ENCODE measurements at regions not wholly inside any gene's neighbourhood (a gene's known extent, or its start where the extent isn't known, plus 50 kb on each side); places are given as distances from the start of the nearest gene placed in this dataset.

DNA sequence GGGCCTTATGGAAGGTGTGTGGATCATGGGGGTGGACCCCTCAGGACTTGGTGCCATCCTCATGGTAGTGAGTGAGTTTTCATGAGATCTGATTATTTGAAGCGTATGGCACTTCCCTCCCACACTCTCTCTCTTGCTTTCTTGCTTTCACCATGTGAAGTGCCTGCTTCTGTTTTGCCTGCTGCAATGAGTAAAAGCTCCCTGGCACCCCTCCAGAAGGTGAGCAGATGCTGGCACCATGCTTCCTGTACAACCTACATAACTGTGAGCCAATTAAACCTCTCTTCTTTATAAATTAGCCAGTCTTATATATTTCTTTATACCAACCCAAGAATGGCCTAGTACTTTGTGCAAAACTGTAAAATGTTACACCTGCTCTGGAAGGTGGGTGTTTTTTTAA lies 396.8 kb upstream of the HS3ST5 start:
- H3K27ac ChIP-seq (ENCODE audit: insufficient read depth, low read depth, low read length), result no peak overlapping the region
- H3K9me1 ChIP-seq (replicated peaks; ENCODE audit: control insufficient read depth, extremely low read depth, insufficient read depth, low read length), result no peaks in the 10 kb centered on the region
- ChIA-PET POLR2A (no interaction called here), CTCF (no interaction called here)
- H3K4me2 ChIP-seq (ENCODE audit: insufficient read depth, low read length), result no peak overlapping the region
- peaks cover 2% of the 10 kb centered on the region for H3K9me3 ChIP-seq (replicated peaks; ENCODE audit: control insufficient read depth, insufficient read depth, low read length)
- dilution Hi-C loops (cut with MboI; ENCODE audit: extremely low pct_ligation_motif_present, low sequenced_read_pairs), result no loop called here
- H3K4me1 ChIP-seq (ENCODE audit: control insufficient read depth, extremely low read depth, insufficient read depth, low read length), result no peaks in the 10 kb centered on the region
- TF ChIP-seq JUN (IDR thresholded peaks at IDR 0.05; ENCODE audit: borderline replicate concordance, insufficient read depth, insufficient read length, low read depth) (no peak), POLR2AphosphoS5 (IDR thresholded peaks at IDR 0.05; ENCODE audit: insufficient read depth, low read depth, low read length) (no peak), FOS (IDR thresholded peaks at IDR 0.05; ENCODE audit: borderline replicate concordance, insufficient read depth, low read length) (no peak), EZH2 (IDR thresholded peaks at IDR 0.05; ENCODE audit: borderline replicate concordance, low read depth, low read length, severe bottlenecking) (no peak), GATA2 (IDR thresholded peaks at IDR 0.05; ENCODE audit: insufficient read depth, insufficient read length, low read depth, low read length) (no peak), POLR2A (IDR thresholded peaks at IDR 0.05; ENCODE audit: low read depth, low read length) (no peak), MYC (IDR thresholded peaks at IDR 0.05; ENCODE audit: low read depth, low read length) (no peak)
- TF ChIP-seq, protein P1, sequence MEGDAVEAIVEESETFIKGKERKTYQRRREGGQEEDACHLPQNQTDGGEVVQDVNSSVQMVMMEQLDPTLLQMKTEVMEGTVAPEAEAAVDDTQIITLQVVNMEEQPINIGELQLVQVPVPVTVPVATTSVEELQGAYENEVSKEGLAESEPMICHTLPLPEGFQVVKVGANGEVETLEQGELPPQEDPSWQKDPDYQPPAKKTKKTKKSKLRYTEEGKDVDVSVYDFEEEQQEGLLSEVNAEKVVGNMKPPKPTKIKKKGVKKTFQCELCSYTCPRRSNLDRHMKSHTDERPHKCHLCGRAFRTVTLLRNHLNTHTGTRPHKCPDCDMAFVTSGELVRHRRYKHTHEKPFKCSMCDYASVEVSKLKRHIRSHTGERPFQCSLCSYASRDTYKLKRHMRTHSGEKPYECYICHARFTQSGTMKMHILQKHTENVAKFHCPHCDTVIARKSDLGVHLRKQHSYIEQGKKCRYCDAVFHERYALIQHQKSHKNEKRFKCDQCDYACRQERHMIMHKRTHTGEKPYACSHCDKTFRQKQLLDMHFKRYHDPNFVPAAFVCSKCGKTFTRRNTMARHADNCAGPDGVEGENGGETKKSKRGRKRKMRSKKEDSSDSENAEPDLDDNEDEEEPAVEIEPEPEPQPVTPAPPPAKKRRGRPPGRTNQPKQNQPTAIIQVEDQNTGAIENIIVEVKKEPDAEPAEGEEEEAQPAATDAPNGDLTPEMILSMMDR (IDR thresholded peaks at IDR 0.05; ENCODE audit: extremely low read depth in 1 of 2, insufficient read depth in 1 of 2, low read depth in 1 of 2, low read length in 2 of 2), result no peak
- TF ChIP-seq, protein P2, sequence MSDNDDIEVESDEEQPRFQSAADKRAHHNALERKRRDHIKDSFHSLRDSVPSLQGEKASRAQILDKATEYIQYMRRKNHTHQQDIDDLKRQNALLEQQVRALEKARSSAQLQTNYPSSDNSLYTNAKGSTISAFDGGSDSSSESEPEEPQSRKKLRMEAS (IDR thresholded peaks at IDR 0.05; ENCODE audit: insufficient read depth, insufficient read length), result no peak
- DNase-seq (ENCODE audit: low read depth, low spot score) (no peak), FAIRE-seq (no peak)
- no peak overlapping the region for H3K4me3 ChIP-seq (replicated peaks in 1 of 3; ENCODE audit: insufficient read depth in 1 of 3, low read depth in 1 of 3, low read length in 3 of 3)
- intact Hi-C loops (cut with micrococcal nuclease), result no loop called here
- H3K79me2 ChIP-seq (ENCODE audit: control insufficient read depth, insufficient read depth, low read length), result no peaks in the 10 kb centered on the region
- no peaks in the 10 kb centered on the region for H3K36me3 ChIP-seq (ENCODE audit: control insufficient read depth in 2 of 2, extremely low read depth in 1 of 2, insufficient read depth in 2 of 2, low read length in 2 of 2)
- H3K27me3 ChIP-seq (ENCODE audit: control insufficient read depth in 2 of 2, insufficient read depth in 2 of 2, low read length in 2 of 2), result no peaks in the 10 kb centered on the region
- H2AFZ ChIP-seq (ENCODE audit: low read depth, low read length), result no peak overlapping the region
- H3K9ac ChIP-seq (replicated peaks; ENCODE audit: extremely low read depth, insufficient read depth, low read length), result no peak overlapping the region
- no peaks in the 10 kb centered on the region for H4K20me1 ChIP-seq (replicated peaks; ENCODE audit: control insufficient read depth, extremely low read depth, insufficient read depth, low read length)
- BruUV-seq (replicated peaks), result no TSS peak
